ENCODE measurements at regions not wholly inside any gene's neighbourhood (a gene's known extent, or its start where the extent isn't known, plus 50 kb on each side); places are given as distances from the start of the nearest gene placed in this dataset.

- DNase-seq (ENCODE audit: extremely low spot score, unreplicated experiment) = no peak
- Mint-ChIP-seq H3K4me1 (ENCODE audit: unreplicated experiment) (peaks cover 39% of the 10 kb centered on the region), H3K27me3 (peaks cover 13% of the 10 kb centered on the region), H3K9me3 (peaks cover 8% of the 10 kb centered on the region), H3K27ac (peak overlapping the region; percentile 14), H3K36me3 (no peaks in the 10 kb centered on the region), H3K4me3 (peak overlapping the region; percentile 56)
- TF ChIP-seq, protein P1, sequence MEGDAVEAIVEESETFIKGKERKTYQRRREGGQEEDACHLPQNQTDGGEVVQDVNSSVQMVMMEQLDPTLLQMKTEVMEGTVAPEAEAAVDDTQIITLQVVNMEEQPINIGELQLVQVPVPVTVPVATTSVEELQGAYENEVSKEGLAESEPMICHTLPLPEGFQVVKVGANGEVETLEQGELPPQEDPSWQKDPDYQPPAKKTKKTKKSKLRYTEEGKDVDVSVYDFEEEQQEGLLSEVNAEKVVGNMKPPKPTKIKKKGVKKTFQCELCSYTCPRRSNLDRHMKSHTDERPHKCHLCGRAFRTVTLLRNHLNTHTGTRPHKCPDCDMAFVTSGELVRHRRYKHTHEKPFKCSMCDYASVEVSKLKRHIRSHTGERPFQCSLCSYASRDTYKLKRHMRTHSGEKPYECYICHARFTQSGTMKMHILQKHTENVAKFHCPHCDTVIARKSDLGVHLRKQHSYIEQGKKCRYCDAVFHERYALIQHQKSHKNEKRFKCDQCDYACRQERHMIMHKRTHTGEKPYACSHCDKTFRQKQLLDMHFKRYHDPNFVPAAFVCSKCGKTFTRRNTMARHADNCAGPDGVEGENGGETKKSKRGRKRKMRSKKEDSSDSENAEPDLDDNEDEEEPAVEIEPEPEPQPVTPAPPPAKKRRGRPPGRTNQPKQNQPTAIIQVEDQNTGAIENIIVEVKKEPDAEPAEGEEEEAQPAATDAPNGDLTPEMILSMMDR (conservative IDR thresholded peaks at IDR 0.05) = peak; percentile 59
Observed at GRCh38 chr2:6214471-6214870, 522.3 kb downstream of the SOX11 start.

GRCh38 chr2:6215053-6215452, 522.9 kb downstream of the SOX11 start:
- Mint-ChIP-seq H3K36me3 (no peaks in the 10 kb centered on the region), H3K27ac (no peak overlapping the region)

DNA sequence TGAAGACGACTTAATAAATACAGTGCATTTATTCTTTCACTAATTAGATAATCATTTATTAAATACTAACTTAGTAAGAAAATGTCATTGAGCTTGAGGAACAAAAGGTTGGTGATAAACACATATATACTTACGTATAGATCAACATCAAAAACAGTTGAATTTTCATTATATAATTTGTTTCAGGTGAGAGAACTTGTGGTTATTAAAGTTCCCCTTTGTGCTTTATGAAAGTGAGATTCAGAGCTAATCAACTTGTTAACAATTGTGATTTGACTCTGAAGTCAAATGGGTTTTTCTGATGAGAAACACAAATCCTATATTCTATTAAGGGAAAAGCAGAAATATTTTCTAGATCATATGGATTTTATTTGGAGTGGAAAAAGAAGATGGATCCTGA, 524.0 kb downstream of the SOX11 start:
- peaks cover 15% of the 10 kb centered on the region for H3K27me3 Mint-ChIP-seq
- H3K9me3 Mint-ChIP-seq = peaks cover 7% of the 10 kb centered on the region
- no peak for DNase-seq (ENCODE audit: extremely low spot score, unreplicated experiment)
- H3K36me3 Mint-ChIP-seq = no peaks in the 10 kb centered on the region
- peaks cover 30% of the 10 kb centered on the region for H3K4me1 Mint-ChIP-seq (ENCODE audit: unreplicated experiment)
- H3K27ac Mint-ChIP-seq = no peak overlapping the region
- no peak overlapping the region for H3K4me3 Mint-ChIP-seq
- TF ChIP-seq, protein P1 (conservative IDR thresholded peaks at IDR 0.05) = no peak

More at GRCh38 chr2:6215053-6215452, 522.9 kb downstream of the SOX11 start:
- Mint-ChIP-seq H3K4me1 (ENCODE audit: unreplicated experiment) (peaks cover 33% of the 10 kb centered on the region), H3K27me3 (peaks cover 11% of the 10 kb centered on the region), H3K9me3 (peaks cover 3% of the 10 kb centered on the region), H3K4me3 (no peak overlapping the region)
- TF ChIP-seq, protein P1 (conservative IDR thresholded peaks at IDR 0.05) = no peak
- DNase-seq (ENCODE audit: extremely low spot score, unreplicated experiment) = no peak

GRCh38 chr2:6218926-6219325, 526.7 kb downstream of the SOX11 start:
- TF ChIP-seq, protein P1 (conservative IDR thresholded peaks at IDR 0.05) = no peak
- H3K4me3 Mint-ChIP-seq = no peak overlapping the region
- peaks cover 7% of the 10 kb centered on the region for H3K9me3 Mint-ChIP-seq
- H3K27me3 Mint-ChIP-seq = peaks cover 15% of the 10 kb centered on the region
- H3K4me1 Mint-ChIP-seq (ENCODE audit: unreplicated experiment) = peaks cover 23% of the 10 kb centered on the region
- H3K27ac Mint-ChIP-seq = no peak overlapping the region
- no peak for DNase-seq (ENCODE audit: extremely low spot score, unreplicated experiment)
- H3K36me3 Mint-ChIP-seq = no peaks in the 10 kb centered on the region

GRCh38 chr2:6219906-6220305, 527.7 kb downstream of the SOX11 start:
- no peak overlapping the region for H3K4me3 Mint-ChIP-seq
- H3K36me3 Mint-ChIP-seq = no peaks in the 10 kb centered on the region
- peaks cover 20% of the 10 kb centered on the region for H3K4me1 Mint-ChIP-seq (ENCODE audit: unreplicated experiment)
- H3K27me3 Mint-ChIP-seq = peaks cover 15% of the 10 kb centered on the region
- TF ChIP-seq, protein P1 (conservative IDR thresholded peaks at IDR 0.05) = no peak
- no peak for DNase-seq (ENCODE audit: extremely low spot score, unreplicated experiment)
- H3K9me3 Mint-ChIP-seq = peaks cover 7% of the 10 kb centered on the region
- no peak overlapping the region for H3K27ac Mint-ChIP-seq

GRCh38 chr2:6222296-6222695, 530.1 kb downstream of the SOX11 start:
- Mint-ChIP-seq H3K4me1 (ENCODE audit: unreplicated experiment) (peaks cover 16% of the 10 kb centered on the region), H3K36me3 (no peaks in the 10 kb centered on the region), H3K9me3 (peaks cover 4% of the 10 kb centered on the region), H3K27me3 (peaks cover 11% of the 10 kb centered on the region), H3K4me3 (no peak overlapping the region), H3K27ac (no peak overlapping the region)
- DNase-seq (ENCODE audit: extremely low spot score, unreplicated experiment) = no peak
- TF ChIP-seq, protein P1 (conservative IDR thresholded peaks at IDR 0.05) = no peak

Data from type B pancreatic cell (in vitro differentiated cells).